Activated T-cell treated with anti-CD3 and anti-CD28 coated beads, Interleukin-2, amount 50 U/mL, for 24 hours (primary cell): ENCODE measurements at regions not wholly inside any gene's neighbourhood (a gene's known extent, or its start where the extent isn't known, plus 50 kb on each side); places are given as distances from the start of the nearest gene placed in this dataset.
"Not testable (repeated sequence)": the region's sequence is repeated elsewhere in the genome, so short reads cannot be mapped to it uniquely, and the experiment has no call there.

Experiments
- DNase-seq: peaks from one replicate; pipeline ENCODE4 v3.0.0-alpha.2; 2020
- H3K27ac Mint-ChIP-seq: 2 replicates; pipeline ENCODE4 v1.8.0; 2020; ENCODE audit warnings: mild to moderate bottlenecking, mixed read lengths
- H3K27me3 Mint-ChIP-seq: 2 replicates; pipeline ENCODE4 v1.8.0; 2020; ENCODE audit warnings: mixed read lengths
- H3K36me3 Mint-ChIP-seq: 2 replicates; pipeline ENCODE4 v1.8.0; 2020; ENCODE audit warnings: low read depth, mixed read lengths
- H3K4me1 Mint-ChIP-seq: 2 replicates; pipeline ENCODE4 v1.8.0; 2020; ENCODE audit warnings: low read depth, mixed read lengths
- H3K4me3 Mint-ChIP-seq: 2 replicates; pipeline ENCODE4 v1.8.0; 2020; ENCODE audit warnings: mild to moderate bottlenecking, moderate library complexity, mixed read lengths
- H3K9me3 Mint-ChIP-seq: 2 replicates; pipeline ENCODE4 v1.8.0; 2020; ENCODE audit warnings: mixed read lengths

GRCh38 chr2:77838441-77838840, 316.3 kb upstream of the LRRTM4 start:
- Mint-ChIP-seq H3K36me3 (no peaks in the 10 kb centered on the region), H3K4me3 (no peak overlapping the region), H3K9me3 (peaks cover 19% of the 10 kb centered on the region), H3K27ac (no peak overlapping the region), H3K4me1 (no peaks in the 10 kb centered on the region), H3K27me3 (no peaks in the 10 kb centered on the region)
- no peak for DNase-seq

GRCh38 chr2:77839102-77839501, 316.9 kb upstream of the LRRTM4 start:
- H3K27ac Mint-ChIP-seq: no peak overlapping the region
- no peak overlapping the region for H3K4me3 Mint-ChIP-seq
- H3K27me3 Mint-ChIP-seq: no peaks in the 10 kb centered on the region
- no peaks in the 10 kb centered on the region for H3K36me3 Mint-ChIP-seq
- peaks cover 19% of the 10 kb centered on the region for H3K9me3 Mint-ChIP-seq
- no peak for DNase-seq
- H3K4me1 Mint-ChIP-seq: no peaks in the 10 kb centered on the region

GRCh38 chr2:77862120-77862519, 339.9 kb upstream of the LRRTM4 start:
- Mint-ChIP-seq H3K9me3 (peaks cover 24% of the 10 kb centered on the region), H3K27me3 (no peaks in the 10 kb centered on the region), H3K4me1 (no peaks in the 10 kb centered on the region), H3K4me3 (no peak overlapping the region), H3K36me3 (no peaks in the 10 kb centered on the region), H3K27ac (no peak overlapping the region)
- no peak for DNase-seq

GRCh38 chr2:77864426-77864825, 342.2 kb upstream of the LRRTM4 start:
- no peak overlapping the region for H3K27ac Mint-ChIP-seq
- no peaks in the 10 kb centered on the region for H3K4me1 Mint-ChIP-seq
- peaks cover 20% of the 10 kb centered on the region for H3K9me3 Mint-ChIP-seq
- H3K4me3 Mint-ChIP-seq: no peak overlapping the region
- H3K27me3 Mint-ChIP-seq: no peaks in the 10 kb centered on the region
- H3K36me3 Mint-ChIP-seq: no peaks in the 10 kb centered on the region
- DNase-seq: no peak

- DNase-seq: no peak
- no peaks in the 10 kb centered on the region for H3K27me3 Mint-ChIP-seq
- H3K27ac Mint-ChIP-seq: no peak overlapping the region
- H3K9me3 Mint-ChIP-seq: peaks cover 12% of the 10 kb centered on the region
- no peak overlapping the region for H3K4me3 Mint-ChIP-seq
- H3K36me3 Mint-ChIP-seq: no peaks in the 10 kb centered on the region
- H3K4me1 Mint-ChIP-seq: no peaks in the 10 kb centered on the region
These were observed 344.5 kb upstream of the LRRTM4 start for GRCh38 chr2:77866661-77867060.

- Mint-ChIP-seq H3K4me1 (no peaks in the 10 kb centered on the region), H3K27ac (no peak overlapping the region), H3K9me3 (peaks cover 16% of the 10 kb centered on the region), H3K36me3 (no peaks in the 10 kb centered on the region), H3K27me3 (no peaks in the 10 kb centered on the region), H3K4me3 (no peak overlapping the region)
- DNase-seq: no peak
These were observed 345.0 kb upstream of the LRRTM4 start for GRCh38 chr2:77867146-77867545.

- DNase-seq: no peak
- Mint-ChIP-seq H3K36me3 (no peaks in the 10 kb centered on the region), H3K9me3 (peaks cover 14% of the 10 kb centered on the region), H3K27me3 (no peaks in the 10 kb centered on the region), H3K4me3 (no peak overlapping the region), H3K27ac (no peak overlapping the region), H3K4me1 (no peaks in the 10 kb centered on the region)
These were observed 351.3 kb upstream of the LRRTM4 start for GRCh38 chr2:77873506-77873905.

- H3K36me3 Mint-ChIP-seq, H3K4me1 Mint-ChIP-seq, H3K27ac Mint-ChIP-seq, DNase-seq, H3K4me3 Mint-ChIP-seq, H3K27me3 Mint-ChIP-seq: not testable (repeated sequence)
- peaks cover 17% of the 10 kb centered on the region for H3K9me3 Mint-ChIP-seq
These were observed 378.0 kb upstream of the LRRTM4 start for GRCh38 chr2:77900211-77900610.

- H3K27me3 Mint-ChIP-seq: no peaks in the 10 kb centered on the region
- no peaks in the 10 kb centered on the region for H3K36me3 Mint-ChIP-seq
- H3K4me1 Mint-ChIP-seq: no peaks in the 10 kb centered on the region
- no peak overlapping the region for H3K27ac Mint-ChIP-seq
- DNase-seq: no peak
- no peak overlapping the region for H3K4me3 Mint-ChIP-seq
- H3K9me3 Mint-ChIP-seq: peaks cover 11% of the 10 kb centered on the region
These were observed 388.0 kb upstream of the LRRTM4 start for GRCh38 chr2:77910136-77910535.

- H3K4me1 Mint-ChIP-seq: no peaks in the 10 kb centered on the region
- DNase-seq: no peak
- H3K36me3 Mint-ChIP-seq: no peaks in the 10 kb centered on the region
- no peak overlapping the region for H3K4me3 Mint-ChIP-seq
- no peaks in the 10 kb centered on the region for H3K27me3 Mint-ChIP-seq
- peaks cover 17% of the 10 kb centered on the region for H3K9me3 Mint-ChIP-seq
- H3K27ac Mint-ChIP-seq: no peak overlapping the region
These were observed 398.7 kb upstream of the LRRTM4 start for GRCh38 chr2:77920838-77921366.

GRCh38 chr2:77922567-77922966, 400.4 kb upstream of the LRRTM4 start:
- H3K9me3 Mint-ChIP-seq: peaks cover 21% of the 10 kb centered on the region
- H3K27ac Mint-ChIP-seq: no peak overlapping the region
- H3K4me1 Mint-ChIP-seq: no peaks in the 10 kb centered on the region
- no peak overlapping the region for H3K4me3 Mint-ChIP-seq
- DNase-seq: no peak
- H3K36me3 Mint-ChIP-seq: no peaks in the 10 kb centered on the region
- H3K27me3 Mint-ChIP-seq: no peaks in the 10 kb centered on the region

- Mint-ChIP-seq H3K4me1 (no peaks in the 10 kb centered on the region), H3K27me3 (no peaks in the 10 kb centered on the region), H3K9me3 (peaks cover 14% of the 10 kb centered on the region), H3K4me3 (no peak overlapping the region), H3K36me3 (no peaks in the 10 kb centered on the region), H3K27ac (no peak overlapping the region)
- no peak for DNase-seq
These were observed 415.2 kb upstream of the LRRTM4 start for GRCh38 chr2:77937366-77937765.

GRCh38 chr2:77938462-77938861, 416.3 kb upstream of the LRRTM4 start:
- Mint-ChIP-seq H3K9me3 (peaks cover 14% of the 10 kb centered on the region), H3K27ac (no peak overlapping the region), H3K4me3 (no peak overlapping the region), H3K27me3 (no peaks in the 10 kb centered on the region), H3K4me1 (no peaks in the 10 kb centered on the region), H3K36me3 (no peaks in the 10 kb centered on the region)
- no peak for DNase-seq

- no peaks in the 10 kb centered on the region for H3K4me1 Mint-ChIP-seq
- H3K27ac Mint-ChIP-seq: no peak overlapping the region
- peaks cover 23% of the 10 kb centered on the region for H3K9me3 Mint-ChIP-seq
- H3K36me3 Mint-ChIP-seq: no peaks in the 10 kb centered on the region
- no peak overlapping the region for H3K4me3 Mint-ChIP-seq
- H3K27me3 Mint-ChIP-seq: no peaks in the 10 kb centered on the region
- DNase-seq: no peak
These were observed 417.2 kb upstream of the LRRTM4 start for GRCh38 chr2:77939370-77939769.

GRCh38 chr2:77939801-77940200, 417.6 kb upstream of the LRRTM4 start:
- H3K27me3 Mint-ChIP-seq: no peaks in the 10 kb centered on the region
- no peak for DNase-seq
- H3K4me3 Mint-ChIP-seq: no peak overlapping the region
- H3K9me3 Mint-ChIP-seq: peaks cover 24% of the 10 kb centered on the region
- no peak overlapping the region for H3K27ac Mint-ChIP-seq
- no peaks in the 10 kb centered on the region for H3K4me1 Mint-ChIP-seq
- H3K36me3 Mint-ChIP-seq: no peaks in the 10 kb centered on the region

- Mint-ChIP-seq H3K4me1 (no peaks in the 10 kb centered on the region), H3K27me3 (no peaks in the 10 kb centered on the region), H3K9me3 (peaks cover 45% of the 10 kb centered on the region), H3K36me3 (no peaks in the 10 kb centered on the region), H3K4me3 (no peak overlapping the region), H3K27ac (no peak overlapping the region)
- DNase-seq: no peak
These were observed 432.8 kb upstream of the LRRTM4 start for GRCh38 chr2:77954931-77955330.
